ENCODE measurements at regions not wholly inside any gene's neighbourhood (a gene's known extent, or its start where the extent isn't known, plus 50 kb on each side); places are given as distances from the start of the nearest gene placed in this dataset.
"Not testable (repeated sequence)": the region's sequence is repeated elsewhere in the genome, so short reads cannot be mapped to it uniquely, and the experiment has no call there.

DNA sequence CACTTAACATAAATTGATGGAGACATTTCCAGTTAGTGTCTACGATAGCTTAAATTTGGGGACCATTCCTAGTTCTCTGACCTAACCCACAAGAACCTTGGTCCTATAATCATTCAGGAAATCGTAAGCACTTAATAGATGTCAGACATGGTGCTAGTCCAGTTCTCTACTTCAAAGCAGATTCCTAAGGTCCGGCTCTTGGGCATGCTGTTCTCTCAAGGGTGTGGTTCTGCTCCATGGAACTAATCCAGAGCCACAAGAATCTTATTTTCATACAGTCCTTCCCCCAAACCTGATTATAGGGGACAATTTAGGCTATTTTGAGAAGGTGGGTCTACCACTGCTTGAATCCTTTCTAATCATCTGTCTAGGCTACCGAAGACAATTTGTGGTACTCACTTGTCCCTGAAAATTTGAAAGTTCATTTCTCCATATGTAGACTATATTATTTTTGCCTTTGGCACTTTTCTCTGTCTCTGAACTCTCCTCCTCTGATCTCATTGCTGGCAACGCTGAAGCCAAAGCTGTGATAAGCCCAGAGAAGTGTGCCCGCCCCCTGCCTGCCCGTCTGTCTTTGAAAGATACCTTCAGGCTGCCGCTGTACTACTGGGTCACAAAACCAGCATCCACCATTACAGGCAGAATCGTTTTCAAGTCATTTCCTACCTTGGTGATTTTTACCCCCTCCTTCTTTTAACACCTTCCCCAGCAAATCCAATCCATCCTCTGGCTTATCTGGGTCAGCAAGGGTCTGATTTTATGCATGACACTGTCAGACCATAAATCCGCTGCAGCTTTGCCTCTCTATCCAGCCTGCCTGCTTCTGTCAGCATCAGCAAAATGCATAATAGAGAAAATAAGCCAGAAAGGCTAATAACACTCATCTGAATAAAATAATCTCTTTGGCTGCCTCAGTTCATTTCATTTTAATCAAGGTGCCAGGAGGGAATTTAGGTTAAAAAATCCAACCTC, 132.8 kb downstream of the SRGAP2 start:
- not testable (repeated sequence) for H3K4me1 ChIP-seq (ENCODE audit: control insufficient read depth, insufficient read depth, low read length, poor library complexity, severe bottlenecking); H3K4me3 ChIP-seq (ENCODE audit: extremely low read depth, insufficient read depth, low read length, poor library complexity, severe bottlenecking); H3K9me3 ChIP-seq (ENCODE audit: control insufficient read depth, low read length); H3K36me3 ChIP-seq (ENCODE audit: control insufficient read depth, insufficient read depth, low read length); H3K27ac ChIP-seq (ENCODE audit: low read depth, low read length, severe bottlenecking)
- no CpG with 5 or more reads among the region's 10 CpGs for WGBS, 2 experiments (ENCODE audit: insufficient coverage in 2 of 2)

DNA sequence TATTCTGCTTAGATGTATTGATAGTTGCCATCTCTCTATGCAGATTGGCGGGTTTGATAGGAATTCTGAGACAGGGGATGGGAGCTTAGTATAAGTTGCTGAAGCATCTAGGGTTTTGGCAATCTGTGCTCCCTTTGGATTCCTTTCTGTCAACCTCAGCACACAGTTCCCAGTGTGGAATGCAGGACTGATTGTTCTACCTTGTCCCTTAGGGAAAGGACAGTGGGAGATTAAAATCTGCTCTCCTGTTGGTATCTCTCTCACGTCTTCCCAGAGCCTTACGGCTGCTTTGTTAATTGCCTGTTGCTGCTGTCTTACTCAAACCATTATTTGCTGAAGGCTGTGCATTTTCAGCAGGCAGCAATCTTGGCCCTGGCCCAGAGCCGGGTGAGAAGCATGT, 133.3 kb upstream of the IKBKE start:
- not testable (repeated sequence) for H3K4me1 ChIP-seq (ENCODE audit: control insufficient read depth, insufficient read depth, low read length, poor library complexity, severe bottlenecking); H3K9me3 ChIP-seq (ENCODE audit: control insufficient read depth, low read length); H3K27ac ChIP-seq (ENCODE audit: low read depth, low read length, severe bottlenecking); H3K36me3 ChIP-seq (ENCODE audit: control insufficient read depth, insufficient read depth, low read length); H3K4me3 ChIP-seq (ENCODE audit: extremely low read depth, insufficient read depth, low read length, poor library complexity, severe bottlenecking)
- 100% methylated on average over 1 of the region's 4 CpGs; no CpG with 5 or more reads in 1 of the 2 experiments for WGBS, 2 experiments (ENCODE audit: insufficient coverage in 2 of 2)

- H3K9me3 ChIP-seq (ENCODE audit: control insufficient read depth, low read length); H3K36me3 ChIP-seq (ENCODE audit: control insufficient read depth, insufficient read depth, low read length): not testable (repeated sequence)
- 67 to 91% methylated on average over 1 of the region's 2 CpGs for WGBS, 2 experiments (ENCODE audit: insufficient coverage in 2 of 2)
These were observed 119.6 kb upstream of the IKBKE start for GRCh38 chr1:206350493-206351275.

DNA sequence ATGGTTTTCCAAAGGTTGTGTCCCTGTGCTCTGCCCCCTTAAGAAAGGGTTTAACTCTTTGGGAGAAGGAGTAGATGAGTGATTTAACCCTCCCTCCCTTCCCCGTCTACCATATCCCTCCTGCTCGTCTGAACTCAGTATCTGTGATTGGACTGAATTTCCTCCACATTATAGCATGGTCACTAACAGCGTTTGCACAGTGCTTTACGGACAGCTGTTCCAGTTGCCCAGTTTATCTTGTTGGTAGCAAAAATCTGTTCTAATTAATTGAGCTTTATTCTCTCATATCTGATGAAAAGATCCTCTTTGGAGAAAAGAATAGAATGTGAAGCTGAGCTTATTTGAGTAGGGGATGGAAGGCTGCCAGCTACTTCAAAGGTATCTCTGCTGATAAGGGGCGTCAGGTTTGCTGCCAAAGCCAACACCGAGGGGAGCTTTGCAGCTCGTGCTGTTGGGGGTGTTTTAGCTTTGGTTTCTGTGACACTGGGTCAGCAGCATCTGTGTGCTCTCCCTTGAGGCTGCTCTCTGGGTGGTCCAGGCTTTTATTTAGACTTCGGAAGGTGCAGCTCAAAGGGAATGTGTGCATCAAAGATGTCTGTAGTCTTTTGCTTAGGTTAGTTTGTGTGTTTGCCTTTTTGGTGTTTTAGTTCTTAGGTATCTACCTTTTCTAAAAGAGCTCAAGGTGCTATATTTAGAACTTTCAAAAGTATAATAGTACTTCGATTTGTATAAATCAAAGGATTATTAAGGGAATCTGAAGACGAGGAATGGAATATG, 118.8 kb upstream of the IKBKE start:
- not testable (repeated sequence) for H3K4me1 ChIP-seq (ENCODE audit: control insufficient read depth, insufficient read depth, low read length, poor library complexity, severe bottlenecking); H3K4me3 ChIP-seq (ENCODE audit: extremely low read depth, insufficient read depth, low read length, poor library complexity, severe bottlenecking); H3K27ac ChIP-seq (ENCODE audit: low read depth, low read length, severe bottlenecking); H3K9me3 ChIP-seq (ENCODE audit: control insufficient read depth, low read length); H3K36me3 ChIP-seq (ENCODE audit: control insufficient read depth, insufficient read depth, low read length)
- no CpG with 5 or more reads among the region's 10 CpGs for WGBS, 2 experiments (ENCODE audit: insufficient coverage in 2 of 2)

More at GRCh38 chr1:206350493-206351275, 119.6 kb upstream of the IKBKE start:
- H3K27ac ChIP-seq (ENCODE audit: low read depth, low read length, severe bottlenecking); H3K4me3 ChIP-seq (ENCODE audit: extremely low read depth, insufficient read depth, low read length, poor library complexity, severe bottlenecking); H3K4me1 ChIP-seq (ENCODE audit: control insufficient read depth, insufficient read depth, low read length, poor library complexity, severe bottlenecking): not testable (repeated sequence)

DNA sequence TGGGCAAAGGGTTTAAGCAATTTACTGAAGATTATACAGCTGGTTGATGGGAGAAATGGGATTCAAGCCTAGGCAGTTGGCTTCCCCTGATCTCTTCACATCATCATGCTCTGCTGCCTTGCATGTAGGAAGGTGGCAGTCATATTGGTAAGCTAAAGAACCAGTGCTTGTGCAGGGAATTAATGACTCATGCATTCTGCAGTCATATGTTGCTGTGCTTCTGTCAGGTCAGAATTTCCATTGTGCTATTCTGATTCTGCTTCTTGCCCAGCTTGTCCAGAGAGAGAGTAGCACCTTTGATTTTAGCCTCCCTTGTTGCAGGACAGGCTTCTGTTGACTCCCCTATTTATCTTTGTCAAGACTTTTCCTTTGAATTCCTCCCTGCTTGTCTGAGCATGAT, 114.0 kb upstream of the IKBKE start:
- not testable (repeated sequence) for H3K27ac ChIP-seq (ENCODE audit: low read depth, low read length, severe bottlenecking)

DNA sequence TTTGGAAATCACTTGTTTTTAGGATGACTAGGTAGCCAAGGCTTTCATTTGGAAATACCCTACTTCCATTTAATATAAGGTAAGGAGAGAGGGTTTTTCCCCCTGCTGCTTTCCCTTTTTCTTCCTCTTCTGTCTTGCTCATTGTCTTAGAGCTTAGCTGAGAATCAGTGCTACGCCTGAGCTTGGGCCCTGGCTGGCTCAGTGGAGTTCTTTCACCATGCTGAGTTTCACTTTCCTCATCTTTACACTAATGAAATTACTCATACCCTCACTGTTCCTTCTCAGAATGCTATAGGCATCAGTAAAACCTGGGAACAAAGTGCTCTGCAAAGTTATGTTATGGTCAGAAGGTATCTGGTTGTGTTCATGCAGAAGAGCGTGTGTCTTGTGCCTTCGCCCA, 112.3 kb upstream of the IKBKE start:
- H3K27ac ChIP-seq (ENCODE audit: low read depth, low read length, severe bottlenecking); H3K9me3 ChIP-seq (ENCODE audit: control insufficient read depth, low read length); H3K36me3 ChIP-seq (ENCODE audit: control insufficient read depth, insufficient read depth, low read length); H3K4me3 ChIP-seq (ENCODE audit: extremely low read depth, insufficient read depth, low read length, poor library complexity, severe bottlenecking); H3K4me1 ChIP-seq (ENCODE audit: control insufficient read depth, insufficient read depth, low read length, poor library complexity, severe bottlenecking): not testable (repeated sequence)
- no CpG with 5 or more reads among the region's 3 CpGs for WGBS, 2 experiments (ENCODE audit: insufficient coverage in 2 of 2)

More for the DNA sequence above, 114.0 kb upstream of the IKBKE start:
- H3K9me3 ChIP-seq (ENCODE audit: control insufficient read depth, low read length); H3K4me1 ChIP-seq (ENCODE audit: control insufficient read depth, insufficient read depth, low read length, poor library complexity, severe bottlenecking); H3K36me3 ChIP-seq (ENCODE audit: control insufficient read depth, insufficient read depth, low read length); H3K4me3 ChIP-seq (ENCODE audit: extremely low read depth, insufficient read depth, low read length, poor library complexity, severe bottlenecking): not testable (repeated sequence)

DNA sequence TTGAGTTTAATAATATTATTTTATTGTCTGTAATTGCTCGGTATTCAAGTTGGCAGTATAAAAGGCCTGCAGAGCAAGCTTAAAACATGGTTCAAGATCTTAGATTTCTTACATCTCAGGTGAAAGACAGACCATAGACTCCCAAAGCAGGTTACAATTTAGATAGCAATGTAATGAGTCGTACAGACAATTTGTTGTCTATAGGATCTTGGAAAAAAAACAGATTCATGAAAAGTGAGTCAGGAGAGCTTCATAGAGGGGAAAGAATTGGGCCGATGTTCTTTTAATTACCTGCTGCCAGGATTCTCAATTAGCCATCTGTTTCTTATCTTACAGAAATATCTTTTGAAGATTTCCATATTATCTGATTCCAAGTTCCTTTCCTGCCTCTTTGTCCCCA, 111.5 kb upstream of the IKBKE start:
- H3K9me3 ChIP-seq (ENCODE audit: control insufficient read depth, low read length); H3K36me3 ChIP-seq (ENCODE audit: control insufficient read depth, insufficient read depth, low read length); H3K27ac ChIP-seq (ENCODE audit: low read depth, low read length, severe bottlenecking); H3K4me3 ChIP-seq (ENCODE audit: extremely low read depth, insufficient read depth, low read length, poor library complexity, severe bottlenecking); H3K4me1 ChIP-seq (ENCODE audit: control insufficient read depth, insufficient read depth, low read length, poor library complexity, severe bottlenecking): not testable (repeated sequence)
- WGBS, 2 experiments (ENCODE audit: insufficient coverage in 2 of 2) = no CpG with 5 or more reads among the region's 3 CpGs

DNA sequence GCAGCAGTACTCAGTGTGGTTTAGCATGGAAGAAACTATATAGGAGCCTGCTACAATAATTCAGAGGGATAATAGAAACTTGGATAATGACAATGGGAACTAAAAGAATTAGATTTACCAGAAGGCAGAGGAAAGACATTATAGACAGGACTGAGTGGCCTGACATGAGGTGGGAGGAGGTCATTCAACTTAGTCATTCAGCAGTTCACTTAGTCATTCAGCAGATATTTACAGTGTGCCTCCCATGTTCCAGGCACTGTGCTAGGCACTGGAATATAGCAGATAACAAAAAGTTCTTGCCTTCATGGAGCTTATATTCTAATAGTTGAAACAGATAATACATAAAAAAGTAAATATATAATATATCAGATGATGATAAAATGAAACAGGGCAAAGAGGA, 110.9 kb upstream of the IKBKE start:
- not testable (repeated sequence) for H3K36me3 ChIP-seq (ENCODE audit: control insufficient read depth, insufficient read depth, low read length); H3K4me1 ChIP-seq (ENCODE audit: control insufficient read depth, insufficient read depth, low read length, poor library complexity, severe bottlenecking); H3K9me3 ChIP-seq (ENCODE audit: control insufficient read depth, low read length); H3K4me3 ChIP-seq (ENCODE audit: extremely low read depth, insufficient read depth, low read length, poor library complexity, severe bottlenecking); H3K27ac ChIP-seq (ENCODE audit: low read depth, low read length, severe bottlenecking)

DNA sequence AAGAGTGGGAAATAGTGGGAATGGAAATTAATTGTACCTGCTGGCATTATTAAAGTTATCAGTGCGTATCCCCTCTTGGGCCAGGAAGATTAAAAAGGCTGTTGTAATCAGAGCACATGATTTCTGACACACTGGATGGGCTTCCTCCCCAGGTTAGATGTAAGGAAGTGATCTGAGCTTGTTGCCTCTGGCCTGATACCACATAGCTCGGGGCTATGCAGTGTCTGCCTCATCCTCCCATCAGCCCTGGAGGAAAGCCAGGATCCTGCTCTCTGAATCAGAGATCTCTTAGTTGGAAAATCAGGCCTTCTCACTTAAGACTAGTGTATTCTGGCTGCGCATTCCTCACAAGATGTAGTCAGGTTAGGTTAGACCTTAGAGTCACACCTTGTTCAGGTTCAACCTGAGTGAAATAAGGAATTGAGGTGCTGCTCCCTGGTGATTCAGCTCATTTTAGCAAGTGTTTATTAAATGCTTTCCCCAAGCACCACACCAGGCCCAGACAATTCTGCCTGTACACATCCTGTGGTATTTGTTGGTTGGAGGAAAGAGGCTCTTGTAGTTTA, 108.2 kb upstream of the IKBKE start:
- H3K36me3 ChIP-seq (ENCODE audit: control insufficient read depth, insufficient read depth, low read length); H3K27ac ChIP-seq (ENCODE audit: low read depth, low read length, severe bottlenecking); H3K4me3 ChIP-seq (ENCODE audit: extremely low read depth, insufficient read depth, low read length, poor library complexity, severe bottlenecking); H3K4me1 ChIP-seq (ENCODE audit: control insufficient read depth, insufficient read depth, low read length, poor library complexity, severe bottlenecking); H3K9me3 ChIP-seq (ENCODE audit: control insufficient read depth, low read length): not testable (repeated sequence)
- no CpG with 5 or more reads among the region's 3 CpGs for WGBS, 2 experiments (ENCODE audit: insufficient coverage in 2 of 2)

- no CpG with 5 or more reads among the region's 3 CpGs for WGBS, 2 experiments (ENCODE audit: insufficient coverage in 2 of 2)
- not testable (repeated sequence) for H3K27ac ChIP-seq (ENCODE audit: low read depth, low read length, severe bottlenecking)
These were observed 107.3 kb upstream of the IKBKE start for GRCh38 chr1:206362994-206363393.

More at GRCh38 chr1:206362994-206363393, 107.3 kb upstream of the IKBKE start:
- H3K4me1 ChIP-seq (ENCODE audit: control insufficient read depth, insufficient read depth, low read length, poor library complexity, severe bottlenecking); H3K9me3 ChIP-seq (ENCODE audit: control insufficient read depth, low read length); H3K36me3 ChIP-seq (ENCODE audit: control insufficient read depth, insufficient read depth, low read length); H3K4me3 ChIP-seq (ENCODE audit: extremely low read depth, insufficient read depth, low read length, poor library complexity, severe bottlenecking): not testable (repeated sequence)
